ENCODE measurements at regions not wholly inside any gene's neighbourhood (a gene's known extent, or its start where the extent isn't known, plus 50 kb on each side); places are given as distances from the start of the nearest gene placed in this dataset.

- no peak for DNase-seq
These were observed 1829.0 kb upstream of the PCDH7 start for GRCh38 chr4:28890949-28891775.

GRCh38 chr4:28913466-28913865, 1806.7 kb upstream of the PCDH7 start:
- no peak for DNase-seq

GRCh38 chr4:28916585-28916984, 1803.6 kb upstream of the PCDH7 start:
- DNase-seq: no peak

- no peak for DNase-seq
These were observed 1801.3 kb upstream of the PCDH7 start for GRCh38 chr4:28918871-28919270.

GRCh38 chr4:28921886-28922285, 1798.3 kb upstream of the PCDH7 start:
- DNase-seq: no peak

GRCh38 chr4:28926156-28926555, 1794.0 kb upstream of the PCDH7 start:
- DNase-seq: no peak

- no peak for DNase-seq
These were observed 1777.5 kb upstream of the PCDH7 start for GRCh38 chr4:28942631-28943030.

- no peak for DNase-seq
These were observed 1772.8 kb upstream of the PCDH7 start for GRCh38 chr4:28947374-28947773.

GRCh38 chr4:28948501-28948900, 1771.7 kb upstream of the PCDH7 start:
- DNase-seq: no peak

- DNase-seq: no peak
These were observed 1753.2 kb upstream of the PCDH7 start for GRCh38 chr4:28966982-28967381.

- DNase-seq: no peak
These were observed 1746.4 kb upstream of the PCDH7 start for GRCh38 chr4:28973587-28974350.

GRCh38 chr4:28976369-28976768, 1743.8 kb upstream of the PCDH7 start:
- DNase-seq: no peak

GRCh38 chr4:29002151-29002550, 1718.0 kb upstream of the PCDH7 start:
- DNase-seq: no peak

GRCh38 chr4:29005838-29006237, 1714.3 kb upstream of the PCDH7 start:
- no peak for DNase-seq

- no peak for DNase-seq
These were observed 1710.3 kb upstream of the PCDH7 start for GRCh38 chr4:29009908-29010307.

- DNase-seq: no peak
These were observed 1706.8 kb upstream of the PCDH7 start for GRCh38 chr4:29013341-29013740.

- DNase-seq: no peak
These were observed 1705.6 kb upstream of the PCDH7 start for GRCh38 chr4:29014555-29014954.

- DNase-seq: no peak
These were observed 1686.5 kb upstream of the PCDH7 start for GRCh38 chr4:29033703-29034102.

GRCh38 chr4:29037501-29037900, 1682.7 kb upstream of the PCDH7 start:
- no peak for DNase-seq

GRCh38 chr4:29043411-29043810, 1676.8 kb upstream of the PCDH7 start:
- DNase-seq: no peak

- no peak for DNase-seq
These were observed 1674.0 kb upstream of the PCDH7 start for GRCh38 chr4:29046186-29046585.

GRCh38 chr4:29046781-29047180, 1673.4 kb upstream of the PCDH7 start:
- DNase-seq: no peak

- DNase-seq: no peak
These were observed 1672.7 kb upstream of the PCDH7 start for GRCh38 chr4:29047341-29048041.
